Large intestine (tissue), 3 donors: ENCODE measurements at regions not wholly inside any gene's neighbourhood (a gene's known extent, or its start where the extent isn't known, plus 50 kb on each side); places are given as distances from the start of the nearest gene placed in this dataset.

ENCODE experiments used
- DNase-seq, 2 donors: peaks; one replicate each; pipeline versions ENCODE4 v3.0.0 to v3.0.0-alpha.2; 2013
- H3K27ac ChIP-seq: one replicate; pipeline ENCODE4 v1.5.1; 2013; ENCODE audit warnings: low read length
- H3K27me3 ChIP-seq: 2 replicates; pipeline ENCODE4 v1.6.1; 2013; ENCODE audit warnings: low read length; ENCODE audit not compliant: control insufficient read depth, insufficient read depth
- H3K36me3 ChIP-seq: 2 replicates; pipeline ENCODE4 v1.6.1; 2013; ENCODE audit warnings: low read length; ENCODE audit not compliant: control insufficient read depth, insufficient read depth
- H3K4me1 ChIP-seq: one replicate; pipeline ENCODE4 v1.6.1; 2013; ENCODE audit warnings: low read length; ENCODE audit not compliant: control insufficient read depth, insufficient read depth
- H3K4me3 ChIP-seq: one replicate; pipeline ENCODE4 v1.5.1; 2013; ENCODE audit warnings: low read length
- H3K9me3 ChIP-seq: one replicate; pipeline ENCODE4 v1.6.1; 2013; ENCODE audit warnings: mild to moderate bottlenecking, low read depth, low read length, moderate library complexity; ENCODE audit not compliant: control insufficient read depth
- WGBS: methylation state at CpG from one replicate; pipeline ENCODE4 v1.1.5; 2013; ENCODE audit warnings: low lambda C conversion rate; ENCODE audit not compliant: insufficient coverage; 5-methylcytosine and 5-hydroxymethylcytosine counted together

DNA sequence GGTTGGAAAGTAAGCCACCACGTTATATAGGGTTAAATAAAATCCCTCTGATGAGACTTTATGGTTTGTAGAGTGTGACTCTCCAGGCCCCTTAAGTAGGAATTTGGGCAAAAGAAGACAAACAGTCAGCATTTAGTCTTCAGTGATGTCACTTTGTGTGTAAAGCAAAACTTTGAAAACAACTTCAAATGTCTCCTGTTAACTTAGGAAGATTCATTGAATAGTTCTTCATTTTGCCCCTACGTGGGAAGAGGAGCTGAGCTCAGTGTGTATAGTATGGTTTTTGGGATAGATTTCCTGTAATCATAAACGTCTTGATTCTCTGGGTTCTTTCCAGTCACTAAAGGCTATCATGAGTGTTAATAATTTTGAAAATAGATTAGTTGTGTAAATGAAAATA is 101.3 kb downstream of the GADD45G start:
- no peak overlapping the region for H3K4me3 ChIP-seq
- DNase-seq = no peak
- H3K27me3 ChIP-seq = no peaks in the 10 kb centered on the region
- H3K27ac ChIP-seq = no peak overlapping the region
- WGBS = 89% methylated on average over 1 of the region's 3 CpGs
- no peaks in the 10 kb centered on the region for H3K36me3 ChIP-seq
- H3K4me1 ChIP-seq = no peaks in the 10 kb centered on the region
- no peaks in the 10 kb centered on the region for H3K9me3 ChIP-seq

DNA sequence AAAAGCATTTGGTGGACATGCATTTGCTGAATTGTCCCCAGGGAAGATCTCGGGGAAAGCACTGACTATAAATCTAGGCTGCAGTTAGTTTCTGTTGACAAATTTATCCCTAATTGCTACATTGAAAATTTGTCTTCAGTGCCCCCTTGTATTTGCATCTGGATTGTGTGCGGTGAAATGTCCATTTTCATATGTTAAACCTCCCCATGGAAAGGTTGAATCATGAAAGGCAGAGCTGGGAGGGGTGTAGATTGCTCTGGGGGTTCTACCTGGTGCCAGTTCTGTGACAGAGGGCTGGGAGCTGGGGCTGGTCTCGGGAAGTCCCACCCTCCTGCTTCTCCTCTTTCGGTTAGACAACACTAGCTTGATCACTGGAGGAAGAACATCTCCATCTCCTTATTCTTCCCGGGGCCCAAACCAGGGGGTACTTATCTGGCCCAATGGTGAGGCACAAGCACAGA is 101.9 kb downstream of the GADD45G start:
- Histone ChIP-seq H3K4me1 (no peaks in the 10 kb centered on the region), H3K27me3 (no peaks in the 10 kb centered on the region), H3K4me3 (no peak overlapping the region), H3K27ac (no peak overlapping the region), H3K9me3 (no peaks in the 10 kb centered on the region), H3K36me3 (no peaks in the 10 kb centered on the region)
- no peak for DNase-seq
- 86% methylated on average over 1 of the region's 5 CpGs for WGBS

DNA sequence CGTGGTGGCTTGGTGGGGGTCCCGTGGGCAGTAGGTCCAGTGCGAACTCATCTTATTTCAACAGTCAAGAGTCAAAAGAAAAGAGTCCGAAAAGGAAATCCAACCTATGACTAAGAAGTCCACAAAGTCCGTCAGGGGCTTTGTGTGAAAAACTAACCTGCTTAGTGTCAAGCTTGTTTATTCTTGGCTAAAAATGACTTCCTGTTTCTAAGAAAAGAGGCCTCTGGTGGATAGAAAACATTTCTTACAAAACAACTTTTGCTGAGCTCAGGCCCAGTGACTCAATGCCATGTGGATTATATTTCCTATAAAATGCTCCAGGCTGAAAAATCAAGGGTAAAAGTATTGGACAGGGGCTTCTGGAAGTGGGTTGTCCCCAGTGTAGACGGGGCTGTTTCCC is 105.9 kb downstream of the GADD45G start:
- no CpG with 5 or more reads among the region's 6 CpGs for WGBS
- Histone ChIP-seq H3K27me3 (no peaks in the 10 kb centered on the region), H3K9me3 (no peaks in the 10 kb centered on the region), H3K4me1 (peaks cover 7% of the 10 kb centered on the region), H3K27ac (no peak overlapping the region), H3K36me3 (no peaks in the 10 kb centered on the region), H3K4me3 (no peak overlapping the region)
- DNase-seq = peak in 1 of 2 donors; percentile 23

DNA sequence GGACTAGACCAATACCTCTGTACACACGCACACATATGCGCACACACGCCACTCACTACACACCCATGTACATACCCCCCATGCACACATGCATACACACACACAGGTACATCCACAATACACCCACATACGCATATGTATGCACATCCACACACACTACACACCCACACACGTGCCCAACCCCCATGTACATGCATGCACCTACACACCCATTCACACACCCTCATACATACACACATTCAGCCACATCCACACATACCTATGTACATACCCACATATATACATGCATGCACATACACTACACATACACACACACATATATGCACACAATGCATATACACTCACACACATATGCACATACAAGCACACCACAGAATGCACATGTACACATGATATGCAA is 107.1 kb downstream of the GADD45G start:
- no CpG with 5 or more reads among the region's 5 CpGs for WGBS
- H3K9me3 ChIP-seq = no peaks in the 10 kb centered on the region
- H3K27ac ChIP-seq = no peak overlapping the region
- no peaks in the 10 kb centered on the region for H3K36me3 ChIP-seq
- no peak overlapping the region for H3K4me3 ChIP-seq
- H3K27me3 ChIP-seq = no peaks in the 10 kb centered on the region
- H3K4me1 ChIP-seq = peaks cover 7% of the 10 kb centered on the region
- no peak for DNase-seq

DNA sequence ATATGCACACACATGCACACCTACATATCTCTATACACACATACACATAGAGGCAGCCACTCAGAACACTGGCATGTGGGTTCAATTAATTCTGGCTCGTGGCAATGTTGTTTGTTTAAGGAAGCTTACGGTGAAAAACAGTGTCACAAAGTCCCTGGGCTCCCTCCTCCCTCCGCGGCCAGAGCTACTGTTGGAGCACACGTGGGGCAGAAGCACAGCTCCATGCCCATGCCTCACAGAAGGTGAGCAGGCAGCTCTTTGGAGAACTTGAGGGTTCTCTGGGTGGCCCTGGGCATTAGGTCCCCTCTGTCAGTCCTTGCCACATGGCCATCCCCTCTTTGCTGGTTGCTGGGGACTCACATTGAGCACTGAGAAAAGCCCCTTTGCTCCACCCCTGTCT is 107.5 kb downstream of the GADD45G start:
- no CpG with 5 or more reads among the region's 5 CpGs for WGBS
- peak in 1 of 2 donors; percentile 58 for DNase-seq
- H3K9me3 ChIP-seq = no peaks in the 10 kb centered on the region
- H3K27me3 ChIP-seq = no peaks in the 10 kb centered on the region
- no peaks in the 10 kb centered on the region for H3K36me3 ChIP-seq
- no peak overlapping the region for H3K4me3 ChIP-seq
- H3K27ac ChIP-seq = no peak overlapping the region
- H3K4me1 ChIP-seq = peaks cover 7% of the 10 kb centered on the region

DNA sequence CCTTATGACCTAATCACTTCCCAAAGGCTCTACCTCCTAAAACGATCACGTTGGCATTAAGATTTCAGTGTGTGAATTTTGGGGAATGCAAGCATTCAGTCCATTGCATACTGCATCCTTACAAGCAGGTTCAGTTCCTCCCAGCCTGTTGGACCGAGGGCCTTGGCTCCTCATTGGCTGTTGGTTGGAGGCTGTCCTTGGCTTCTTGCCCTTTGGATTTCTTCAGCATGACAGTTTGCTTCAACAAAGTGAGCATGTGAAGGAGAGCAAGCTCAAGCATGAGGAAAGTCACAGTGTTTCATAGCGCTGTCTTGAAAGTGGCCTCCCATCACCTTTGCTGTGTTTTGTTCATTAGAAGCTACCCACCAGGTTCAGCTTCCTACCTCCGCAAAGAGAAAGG is 109.5 kb downstream of the GADD45G start:
- Histone ChIP-seq H3K4me3 (no peak overlapping the region), H3K4me1 (peaks cover 12% of the 10 kb centered on the region), H3K27me3 (no peaks in the 10 kb centered on the region), H3K9me3 (peaks cover 4% of the 10 kb centered on the region), H3K27ac (no peak overlapping the region), H3K36me3 (no peaks in the 10 kb centered on the region)
- WGBS = no CpG with 5 or more reads among the region's 5 CpGs
- peak in 1 of 2 donors; percentile 47 for DNase-seq

DNA sequence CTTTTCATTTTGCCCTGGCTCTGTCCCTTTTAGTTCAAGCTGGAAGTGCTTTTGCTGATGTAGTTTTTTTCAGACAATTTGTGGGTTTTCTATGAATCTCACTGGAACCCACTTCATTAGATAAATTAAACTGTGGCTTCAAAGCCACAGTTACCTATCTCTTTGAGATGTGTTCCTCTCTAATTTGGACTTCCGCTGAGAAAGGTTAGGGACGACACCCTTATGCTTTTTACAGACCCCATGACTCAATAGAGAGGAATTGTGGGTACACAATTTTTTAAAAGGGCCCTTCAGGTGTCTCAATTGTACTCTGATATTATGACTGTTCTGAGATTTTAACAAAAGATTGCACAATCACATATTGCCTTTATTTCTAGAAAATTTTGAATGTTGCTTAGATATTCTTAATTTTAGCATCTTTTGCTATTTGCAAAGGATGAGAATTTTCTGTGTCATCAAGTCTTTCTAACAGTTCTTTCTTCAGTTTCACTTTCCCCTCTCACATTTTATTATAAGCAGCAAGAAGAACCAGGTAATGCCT is 110.6 kb downstream of the GADD45G start:
- Histone ChIP-seq H3K9me3 (peaks cover 5% of the 10 kb centered on the region), H3K4me1 (peaks cover 12% of the 10 kb centered on the region), H3K27me3 (no peaks in the 10 kb centered on the region), H3K36me3 (no peaks in the 10 kb centered on the region), H3K27ac (no peak overlapping the region), H3K4me3 (no peak overlapping the region)
- no CpG with 5 or more reads among the region's 2 CpGs for WGBS
- no peak for DNase-seq

DNA sequence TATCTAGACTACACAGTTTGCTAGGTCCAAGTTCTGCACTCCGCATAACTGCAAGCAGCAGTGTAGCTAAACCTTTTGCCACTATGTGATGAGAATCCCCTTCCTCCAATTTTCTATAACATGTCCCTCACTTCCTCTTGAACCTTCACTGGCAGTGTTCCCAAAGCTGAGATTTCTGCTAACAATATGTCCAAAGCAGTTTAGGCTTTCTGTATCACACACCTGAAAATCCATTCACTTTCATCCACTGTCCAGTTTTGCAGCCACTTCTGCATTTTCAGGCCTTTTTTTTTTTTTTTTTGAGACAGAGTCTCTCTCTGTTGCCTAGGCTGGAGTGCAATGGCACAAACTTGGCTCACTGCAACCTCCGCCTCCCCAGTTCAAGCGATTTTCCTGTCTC is 111.1 kb downstream of the GADD45G start:
- WGBS = 60% methylated on average over 1 of the region's 3 CpGs
- Histone ChIP-seq H3K27ac (no peak overlapping the region), H3K36me3 (no peaks in the 10 kb centered on the region), H3K4me1 (peaks cover 16% of the 10 kb centered on the region), H3K27me3 (no peaks in the 10 kb centered on the region), H3K4me3 (no peak overlapping the region), H3K9me3 (peaks cover 5% of the 10 kb centered on the region)
- DNase-seq = peak in 1 of 2 donors; percentile 48

DNA sequence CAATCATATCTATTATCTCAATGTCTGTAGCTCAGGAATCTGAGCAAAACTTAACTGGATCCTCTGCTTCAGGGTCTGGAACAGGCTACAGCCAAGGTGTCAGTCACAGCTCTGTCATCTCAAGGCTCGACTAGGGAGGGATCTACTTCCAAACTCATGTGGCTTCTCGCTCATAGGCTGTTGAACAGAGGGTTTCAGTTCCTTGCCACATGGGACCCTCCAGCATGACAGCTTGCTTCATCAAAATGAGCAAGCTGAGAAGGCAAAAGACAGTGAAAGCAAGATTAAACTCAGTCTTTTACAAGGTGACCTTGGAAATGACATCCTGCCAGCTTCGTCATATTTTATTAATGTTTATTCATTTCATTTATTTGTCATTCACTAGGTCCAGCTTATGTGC is 111.7 kb downstream of the GADD45G start:
- DNase-seq = no peak
- peaks cover 22% of the 10 kb centered on the region for H3K4me1 ChIP-seq
- WGBS = 100% methylated on average over 1 of the region's 3 CpGs
- H3K9me3 ChIP-seq = peaks cover 5% of the 10 kb centered on the region
- H3K27me3 ChIP-seq = no peaks in the 10 kb centered on the region
- no peak overlapping the region for H3K27ac ChIP-seq
- H3K4me3 ChIP-seq = no peak overlapping the region
- H3K36me3 ChIP-seq = no peaks in the 10 kb centered on the region

DNA sequence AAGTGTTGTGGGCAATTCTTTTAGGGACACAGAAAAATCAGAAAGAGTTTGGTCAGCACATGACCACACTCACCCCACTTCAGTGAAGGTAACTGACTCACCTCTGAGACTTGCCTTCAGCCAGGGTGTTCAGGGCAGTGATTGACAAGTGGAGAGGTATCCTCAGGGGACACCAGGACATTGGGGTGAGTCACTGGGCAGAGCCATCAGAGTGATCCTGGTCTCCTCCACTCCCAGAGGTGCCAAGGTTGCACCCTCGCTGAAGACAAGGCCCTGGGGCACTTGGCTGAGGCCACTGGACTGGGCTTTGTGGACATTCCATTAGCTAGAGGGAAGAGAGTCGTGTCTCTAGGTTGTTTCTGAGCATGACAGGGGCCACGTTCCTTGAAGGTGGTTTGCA is 113.4 kb downstream of the GADD45G start:
- WGBS = no CpG with 5 or more reads among the region's 3 CpGs
- no peaks in the 10 kb centered on the region for H3K27me3 ChIP-seq
- no peak overlapping the region for H3K4me3 ChIP-seq
- no peak for DNase-seq
- H3K9me3 ChIP-seq = peaks cover 5% of the 10 kb centered on the region
- peaks cover 24% of the 10 kb centered on the region for H3K4me1 ChIP-seq
- no peaks in the 10 kb centered on the region for H3K36me3 ChIP-seq
- H3K27ac ChIP-seq = no peak overlapping the region

DNA sequence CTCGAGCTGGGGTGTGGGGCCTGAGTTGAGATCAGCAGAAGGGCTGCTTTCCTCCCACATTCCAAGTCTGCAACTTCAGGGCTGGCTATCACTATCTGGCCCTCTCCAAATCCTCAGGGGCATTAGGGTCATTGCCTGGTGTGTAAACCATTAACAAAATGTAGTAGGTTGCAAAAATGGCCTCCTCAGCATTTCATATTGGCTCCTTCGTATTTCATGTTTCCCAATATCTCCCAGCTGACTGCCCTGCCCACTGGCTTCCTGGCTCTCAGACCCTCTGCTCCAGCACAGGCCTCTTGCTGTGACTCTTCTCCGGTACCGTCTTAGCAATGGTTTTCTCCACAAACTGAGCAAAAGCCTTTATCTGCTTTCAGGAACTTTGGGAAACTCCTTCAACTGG is 113.8 kb downstream of the GADD45G start:
- WGBS = 60% methylated on average over 1 of the region's 4 CpGs
- Histone ChIP-seq H3K36me3 (no peaks in the 10 kb centered on the region), H3K4me1 (peaks cover 24% of the 10 kb centered on the region), H3K27ac (no peak overlapping the region), H3K4me3 (no peak overlapping the region), H3K27me3 (no peaks in the 10 kb centered on the region), H3K9me3 (peaks cover 5% of the 10 kb centered on the region)
- DNase-seq = no peak
